ENCODE measurements at regions not wholly inside any gene's neighbourhood (a gene's known extent, or its start where the extent isn't known, plus 50 kb on each side); places are given as distances from the start of the nearest gene placed in this dataset.

DNA sequence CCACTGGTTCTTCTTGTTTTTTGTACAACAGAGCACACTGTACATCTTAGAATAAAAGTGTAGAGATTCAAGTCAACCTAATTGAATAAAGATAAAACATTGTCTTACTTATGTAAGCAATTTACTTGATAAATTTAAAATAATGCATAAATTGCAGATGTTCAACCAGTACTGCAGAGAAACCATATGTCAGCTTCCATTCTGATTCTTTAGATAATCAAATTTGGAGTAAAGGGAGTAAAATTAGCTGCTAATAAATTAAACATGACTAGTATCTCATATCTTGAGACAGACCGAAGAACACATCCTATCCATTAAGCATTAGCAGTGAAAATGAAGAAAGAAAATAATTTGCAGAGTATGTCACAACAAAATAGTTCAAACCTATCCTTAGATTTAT lies 261.2 kb downstream of the GASK1B start:
- Mint-ChIP-seq H3K9me3 (no peaks in the 10 kb centered on the region), H3K27ac (no peak overlapping the region), H3K36me3 (ENCODE audit: low read depth) (no peaks in the 10 kb centered on the region), H3K4me3 (no peak overlapping the region), H3K4me1 (ENCODE audit: low read depth) (no peaks in the 10 kb centered on the region), H3K27me3 (ENCODE audit: low read depth) (no peaks in the 10 kb centered on the region)
- no peak for DNase-seq
- intact Hi-C loops (cut with micrococcal nuclease): no loop called here
- CTCF ChIA-PET: interaction anchor here (0.6 kb wide), 1 partner anchor 1720 kb away, joined by 3 read pairs; no protein-coding TSS in a partner anchor

DNA sequence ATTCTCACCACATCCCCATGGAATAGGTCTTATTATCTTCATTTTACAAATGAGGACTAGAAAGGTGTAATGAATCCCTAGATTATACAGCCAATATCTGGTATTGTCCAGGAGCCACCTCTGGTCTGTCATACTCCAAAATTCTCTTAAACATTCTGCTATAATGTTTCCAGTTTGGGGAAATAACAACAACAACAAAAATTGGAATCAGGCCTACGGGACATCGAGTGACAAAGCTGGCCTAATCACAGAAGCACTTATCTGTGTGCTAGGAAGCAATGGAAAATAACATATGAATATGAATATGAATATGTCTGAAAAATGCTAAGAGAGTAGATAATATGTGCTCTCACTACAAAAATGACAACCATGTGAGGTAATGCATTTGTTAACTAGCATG lies 264.1 kb downstream of the GASK1B start:
- H3K4me1 Mint-ChIP-seq (ENCODE audit: low read depth): no peaks in the 10 kb centered on the region
- CTCF ChIA-PET: no interaction called here
- no peak for DNase-seq
- intact Hi-C loops (cut with micrococcal nuclease): no loop called here
- no peak overlapping the region for H3K4me3 Mint-ChIP-seq
- no peaks in the 10 kb centered on the region for H3K27me3 Mint-ChIP-seq (ENCODE audit: low read depth)
- H3K9me3 Mint-ChIP-seq: no peaks in the 10 kb centered on the region
- no peak overlapping the region for H3K27ac Mint-ChIP-seq
- no peaks in the 10 kb centered on the region for H3K36me3 Mint-ChIP-seq (ENCODE audit: low read depth)

DNA sequence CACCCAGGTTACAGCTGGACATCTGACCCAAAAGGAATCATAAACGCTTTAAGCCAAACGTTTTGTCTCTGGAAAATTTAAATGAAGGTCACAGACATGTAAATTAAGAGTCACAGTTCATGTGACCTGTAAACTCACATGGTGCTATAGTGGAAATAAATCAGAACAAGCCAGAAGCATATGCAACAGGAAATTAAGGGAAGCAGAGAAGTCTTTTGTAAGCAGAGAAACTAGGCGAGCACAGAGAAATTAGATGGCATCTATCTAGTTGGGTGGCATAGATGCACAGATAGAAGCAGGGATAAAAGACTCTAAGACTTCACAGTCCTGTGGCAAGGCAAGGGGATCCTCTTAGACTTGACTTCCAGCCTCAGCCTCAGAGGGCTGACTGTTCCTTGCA lies 264.8 kb downstream of the GASK1B start:
- DNase-seq: no peak
- H3K9me3 Mint-ChIP-seq: no peaks in the 10 kb centered on the region
- H3K27ac Mint-ChIP-seq: no peak overlapping the region
- intact Hi-C loops (cut with micrococcal nuclease): no loop called here
- H3K4me3 Mint-ChIP-seq: no peak overlapping the region
- no peaks in the 10 kb centered on the region for H3K36me3 Mint-ChIP-seq (ENCODE audit: low read depth)
- H3K4me1 Mint-ChIP-seq (ENCODE audit: low read depth): no peaks in the 10 kb centered on the region
- H3K27me3 Mint-ChIP-seq (ENCODE audit: low read depth): no peaks in the 10 kb centered on the region
- CTCF ChIA-PET: no interaction called here

DNA sequence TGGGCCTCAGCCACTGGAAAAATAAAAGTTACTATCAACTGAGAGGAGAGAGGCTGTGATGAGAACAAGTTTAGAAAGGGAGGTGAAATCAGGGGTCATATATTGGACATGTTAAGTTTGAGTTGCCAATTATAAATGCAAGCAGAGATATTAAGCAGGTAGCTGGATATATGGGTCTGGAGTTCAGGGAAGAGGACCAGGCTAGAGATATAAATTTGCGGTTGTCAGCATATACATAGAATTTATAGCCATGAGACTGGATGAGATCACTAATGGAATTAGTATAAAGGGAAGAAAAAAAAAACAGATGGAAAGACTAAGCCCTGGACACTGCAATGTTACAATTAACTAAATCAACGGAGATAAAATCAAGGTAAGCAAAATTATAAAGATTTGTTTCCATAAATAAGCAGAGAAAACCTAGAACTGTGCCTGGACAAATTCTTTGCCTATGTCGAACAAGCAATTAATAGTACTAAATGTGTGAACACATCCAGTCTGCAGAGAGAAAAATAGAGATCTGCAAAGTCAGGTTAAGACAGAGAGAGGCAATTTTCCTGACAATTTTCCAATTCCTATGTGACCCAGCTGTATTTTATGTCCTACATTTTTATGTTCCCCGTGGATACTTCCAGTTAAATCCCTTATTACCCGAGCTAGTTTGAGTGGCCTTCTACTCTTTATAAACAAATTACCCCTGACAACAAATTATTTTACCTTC lies 265.4 kb downstream of the GASK1B start:
- CTCF ChIA-PET: no interaction called here
- no peak for DNase-seq
- Mint-ChIP-seq H3K27ac (no peak overlapping the region), H3K4me3 (no peak overlapping the region), H3K4me1 (ENCODE audit: low read depth) (no peaks in the 10 kb centered on the region), H3K27me3 (ENCODE audit: low read depth) (no peaks in the 10 kb centered on the region), H3K36me3 (ENCODE audit: low read depth) (no peaks in the 10 kb centered on the region), H3K9me3 (no peaks in the 10 kb centered on the region)
- intact Hi-C loops (cut with micrococcal nuclease): no loop called here

DNA sequence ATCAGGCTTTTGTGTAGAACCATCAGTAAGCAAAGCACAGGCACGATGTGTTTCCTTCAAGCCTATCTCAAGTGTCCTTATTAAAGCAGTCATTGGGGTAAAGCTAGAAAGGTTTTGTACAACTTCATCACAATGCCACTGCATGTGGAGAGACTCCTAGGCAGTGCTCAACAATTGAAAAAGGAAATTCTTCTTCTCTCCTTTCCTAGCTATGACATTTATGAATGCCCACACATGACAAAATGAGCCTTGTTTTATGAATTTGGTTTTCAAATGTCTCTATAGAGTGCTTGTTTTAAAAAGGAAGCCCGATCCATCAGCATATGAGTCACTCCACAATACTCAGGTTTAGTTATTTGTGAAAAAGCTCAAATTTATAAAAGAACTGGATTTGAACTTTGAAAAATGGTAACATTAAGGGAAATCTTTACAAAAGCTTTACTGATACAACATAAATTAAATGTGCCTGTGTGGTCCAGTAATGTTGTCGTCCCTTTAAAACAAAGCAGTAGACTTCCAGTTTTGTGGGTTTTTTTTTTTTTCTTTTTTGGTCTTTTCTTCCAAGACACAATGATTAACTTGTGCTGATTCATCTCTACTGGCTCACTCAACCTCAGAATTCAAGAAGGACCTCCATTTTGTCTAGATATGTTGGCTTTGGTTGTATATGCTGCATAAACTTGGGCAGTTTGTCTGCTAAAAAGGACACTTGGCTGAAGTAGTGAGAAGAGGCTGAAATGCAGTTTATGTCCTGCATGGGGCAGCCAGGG lies 273.8 kb downstream of the GASK1B start:
- H3K27me3 Mint-ChIP-seq (ENCODE audit: low read depth): no peaks in the 10 kb centered on the region
- no peak overlapping the region for H3K27ac Mint-ChIP-seq
- H3K4me3 Mint-ChIP-seq: no peak overlapping the region
- no peaks in the 10 kb centered on the region for H3K36me3 Mint-ChIP-seq (ENCODE audit: low read depth)
- H3K4me1 Mint-ChIP-seq (ENCODE audit: low read depth): no peaks in the 10 kb centered on the region
- H3K9me3 Mint-ChIP-seq: peaks cover 1% of the 10 kb centered on the region
- intact Hi-C loops (cut with micrococcal nuclease): no loop called here
- CTCF ChIA-PET: no interaction called here
- no peak for DNase-seq

DNA sequence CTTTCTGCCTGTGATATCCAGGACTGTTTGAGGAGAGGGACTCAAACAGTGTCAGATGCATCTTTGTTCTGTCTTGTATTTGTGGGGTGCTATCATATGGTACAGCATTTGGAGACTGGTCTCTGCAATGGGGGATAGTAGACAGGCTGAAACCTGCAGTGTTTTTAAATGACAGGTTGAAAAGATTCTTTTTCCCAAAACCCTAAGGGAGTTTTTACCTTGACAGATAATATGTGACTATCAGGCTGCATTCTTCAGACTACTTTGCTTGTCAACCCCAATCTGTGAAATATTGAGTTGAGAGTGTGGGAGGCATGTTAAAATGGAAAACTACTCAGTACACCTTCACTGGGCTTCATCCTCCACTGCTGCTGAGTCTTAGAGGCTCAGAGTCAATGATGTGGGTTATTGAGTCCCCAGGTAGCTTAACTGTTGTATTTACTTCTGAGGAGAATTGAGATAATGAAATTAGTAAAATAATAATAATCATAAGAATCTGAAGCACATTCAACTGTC lies 274.9 kb downstream of the GASK1B start:
- Mint-ChIP-seq H3K27ac (no peak overlapping the region), H3K4me1 (ENCODE audit: low read depth) (no peaks in the 10 kb centered on the region), H3K9me3 (peaks cover 1% of the 10 kb centered on the region), H3K27me3 (ENCODE audit: low read depth) (no peaks in the 10 kb centered on the region), H3K4me3 (no peak overlapping the region), H3K36me3 (ENCODE audit: low read depth) (no peaks in the 10 kb centered on the region)
- intact Hi-C loops (cut with micrococcal nuclease): no loop called here
- CTCF ChIA-PET: no interaction called here
- DNase-seq: no peak

DNA sequence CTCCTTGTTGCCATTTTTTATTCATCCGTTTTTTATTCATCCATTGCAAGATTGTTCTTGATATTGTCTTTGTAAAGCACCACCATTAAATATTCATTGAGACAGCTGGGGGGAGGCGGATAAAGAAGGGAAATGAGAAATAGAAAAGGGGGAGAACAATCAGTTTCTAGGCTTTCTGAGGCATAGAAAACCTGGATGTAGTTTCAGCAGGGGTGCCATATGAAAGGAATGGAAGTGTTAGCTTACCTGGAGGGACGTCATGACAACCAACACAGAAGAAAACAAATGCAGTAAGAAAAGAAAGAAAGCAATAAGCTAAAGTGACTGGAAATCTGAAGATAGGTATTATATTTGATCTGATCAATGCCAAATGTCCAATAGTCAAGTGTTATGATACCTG lies 276.1 kb downstream of the GASK1B start:
- CTCF ChIA-PET: no interaction called here
- H3K4me3 Mint-ChIP-seq: no peak overlapping the region
- no peaks in the 10 kb centered on the region for H3K36me3 Mint-ChIP-seq (ENCODE audit: low read depth)
- H3K9me3 Mint-ChIP-seq: peaks cover 1% of the 10 kb centered on the region
- no peaks in the 10 kb centered on the region for H3K27me3 Mint-ChIP-seq (ENCODE audit: low read depth)
- H3K27ac Mint-ChIP-seq: no peak overlapping the region
- H3K4me1 Mint-ChIP-seq (ENCODE audit: low read depth): no peaks in the 10 kb centered on the region
- intact Hi-C loops (cut with micrococcal nuclease): no loop called here
- DNase-seq: no peak

DNA sequence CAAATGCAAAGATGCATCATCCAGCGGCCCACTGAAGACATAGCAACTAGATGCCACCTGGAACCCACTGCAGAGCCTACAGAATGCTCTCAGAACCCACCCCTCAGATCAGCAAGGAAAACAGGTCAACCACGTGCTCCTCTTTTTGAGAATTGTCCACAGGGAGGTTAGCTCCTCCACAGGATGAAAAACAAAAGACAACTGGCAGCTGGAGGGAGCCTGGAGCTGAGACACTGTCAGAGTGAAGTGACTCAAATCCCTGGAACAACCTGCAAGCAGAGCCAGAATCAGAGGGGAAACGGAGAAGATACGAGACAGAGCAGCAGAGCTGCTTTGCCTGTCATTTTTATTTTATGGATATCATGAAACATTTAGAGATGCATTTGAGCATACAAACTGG lies 277.6 kb downstream of the GASK1B start:
- no peaks in the 10 kb centered on the region for H3K27me3 Mint-ChIP-seq (ENCODE audit: low read depth)
- H3K4me3 Mint-ChIP-seq: no peak overlapping the region
- intact Hi-C loops (cut with micrococcal nuclease): no loop called here
- CTCF ChIA-PET: no interaction called here
- no peaks in the 10 kb centered on the region for H3K4me1 Mint-ChIP-seq (ENCODE audit: low read depth)
- no peak for DNase-seq
- no peaks in the 10 kb centered on the region for H3K9me3 Mint-ChIP-seq
- H3K36me3 Mint-ChIP-seq (ENCODE audit: low read depth): no peaks in the 10 kb centered on the region
- no peak overlapping the region for H3K27ac Mint-ChIP-seq

DNA sequence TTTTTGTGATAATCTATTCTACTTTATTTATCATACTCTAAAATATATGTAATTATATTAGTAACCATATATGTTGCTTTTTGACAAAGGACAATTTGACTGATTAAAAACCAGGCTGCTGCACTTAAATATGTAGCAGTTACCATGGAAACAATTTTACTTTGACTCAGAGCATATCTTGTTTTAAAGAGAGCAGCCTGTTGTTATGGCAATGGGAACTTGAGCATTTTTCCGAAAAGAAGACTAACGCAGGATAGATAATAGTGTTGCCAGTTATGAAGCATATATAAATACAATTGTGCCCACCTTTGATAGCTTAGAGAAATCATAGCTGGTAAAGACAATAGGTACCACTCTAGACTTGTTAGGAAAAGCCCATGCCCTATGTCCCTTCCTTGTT lies 283.0 kb downstream of the GASK1B start:
- intact Hi-C loops (cut with micrococcal nuclease): no loop called here
- H3K36me3 Mint-ChIP-seq (ENCODE audit: low read depth): no peaks in the 10 kb centered on the region
- H3K4me3 Mint-ChIP-seq: no peak overlapping the region
- H3K4me1 Mint-ChIP-seq (ENCODE audit: low read depth): no peaks in the 10 kb centered on the region
- CTCF ChIA-PET: no interaction called here
- no peaks in the 10 kb centered on the region for H3K27me3 Mint-ChIP-seq (ENCODE audit: low read depth)
- no peak for DNase-seq
- no peak overlapping the region for H3K27ac Mint-ChIP-seq
- no peaks in the 10 kb centered on the region for H3K9me3 Mint-ChIP-seq

DNA sequence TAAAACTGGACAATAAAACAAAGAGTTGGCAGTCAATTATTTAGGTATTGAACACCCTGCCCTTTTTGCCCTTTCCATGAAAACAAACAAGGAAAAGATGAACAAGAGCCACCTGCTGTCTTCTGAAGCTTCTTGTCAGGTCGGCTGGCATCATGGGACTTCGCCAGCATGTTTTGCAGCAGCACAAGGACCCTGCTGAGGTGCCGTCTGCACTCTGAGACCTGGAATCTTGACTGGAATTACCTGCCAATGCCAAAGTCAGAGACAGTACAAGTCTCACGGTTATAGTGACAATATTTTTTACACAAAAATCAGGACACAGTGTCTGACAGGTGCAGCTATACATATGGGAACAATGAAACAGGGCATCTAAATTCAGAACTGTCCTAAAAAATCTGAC lies 284.5 kb downstream of the GASK1B start:
- no peak overlapping the region for H3K27ac Mint-ChIP-seq
- H3K4me1 Mint-ChIP-seq (ENCODE audit: low read depth): no peaks in the 10 kb centered on the region
- DNase-seq: no peak
- no peaks in the 10 kb centered on the region for H3K9me3 Mint-ChIP-seq
- no peaks in the 10 kb centered on the region for H3K27me3 Mint-ChIP-seq (ENCODE audit: low read depth)
- no peaks in the 10 kb centered on the region for H3K36me3 Mint-ChIP-seq (ENCODE audit: low read depth)
- H3K4me3 Mint-ChIP-seq: no peak overlapping the region
- CTCF ChIA-PET: no interaction called here
- intact Hi-C loops (cut with micrococcal nuclease): no loop called here

DNA sequence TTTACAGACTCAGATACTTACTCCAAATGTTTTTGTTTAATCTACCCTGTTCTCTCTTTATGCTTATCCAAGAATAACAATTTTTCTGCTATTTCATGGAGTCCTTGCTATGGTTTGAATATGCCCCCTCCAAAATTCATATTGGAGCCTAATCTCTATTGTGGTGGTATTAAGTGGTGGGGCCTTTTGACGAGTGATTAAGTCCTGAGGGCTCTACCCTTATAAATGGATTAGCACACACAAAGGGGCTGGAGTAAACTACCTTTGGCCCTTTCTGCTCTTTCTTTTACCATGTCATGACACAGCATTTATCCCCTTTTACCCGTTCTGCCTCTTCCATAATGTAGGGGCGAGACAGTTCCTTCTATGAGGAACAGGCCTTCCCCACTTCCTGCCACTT lies 285.5 kb downstream of the GASK1B start:
- H3K4me1 Mint-ChIP-seq (ENCODE audit: low read depth): no peaks in the 10 kb centered on the region
- no peak overlapping the region for H3K27ac Mint-ChIP-seq
- H3K4me3 Mint-ChIP-seq: no peak overlapping the region
- H3K27me3 Mint-ChIP-seq (ENCODE audit: low read depth): no peaks in the 10 kb centered on the region
- no peaks in the 10 kb centered on the region for H3K36me3 Mint-ChIP-seq (ENCODE audit: low read depth)
- H3K9me3 Mint-ChIP-seq: no peaks in the 10 kb centered on the region
- intact Hi-C loops (cut with micrococcal nuclease): no loop called here
- no peak for DNase-seq
- CTCF ChIA-PET: no interaction called here

DNA sequence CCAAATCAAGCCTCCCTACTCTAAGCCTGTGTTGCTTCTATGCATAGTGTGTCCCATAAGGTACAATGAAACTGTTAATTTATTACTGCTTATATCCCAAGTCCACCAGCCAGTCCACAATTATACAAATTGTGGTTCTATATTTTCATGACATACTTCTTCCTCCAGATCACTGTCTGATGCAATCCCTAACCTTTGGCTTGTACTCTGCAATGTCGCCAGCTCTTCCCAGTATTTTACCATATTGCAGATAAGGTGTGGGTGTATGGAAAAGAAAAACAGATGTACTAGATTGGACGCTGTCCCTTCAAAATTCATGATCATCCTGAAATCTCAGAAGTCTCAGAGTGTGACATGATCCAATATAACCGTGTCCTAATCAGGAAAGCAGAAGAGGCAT lies 286.2 kb downstream of the GASK1B start:
- Mint-ChIP-seq H3K4me3 (no peak overlapping the region), H3K27ac (no peak overlapping the region), H3K27me3 (ENCODE audit: low read depth) (no peaks in the 10 kb centered on the region), H3K36me3 (ENCODE audit: low read depth) (no peaks in the 10 kb centered on the region), H3K4me1 (ENCODE audit: low read depth) (no peaks in the 10 kb centered on the region), H3K9me3 (no peaks in the 10 kb centered on the region)
- CTCF ChIA-PET: no interaction called here
- intact Hi-C loops (cut with micrococcal nuclease): no loop called here
- DNase-seq: no peak

DNA sequence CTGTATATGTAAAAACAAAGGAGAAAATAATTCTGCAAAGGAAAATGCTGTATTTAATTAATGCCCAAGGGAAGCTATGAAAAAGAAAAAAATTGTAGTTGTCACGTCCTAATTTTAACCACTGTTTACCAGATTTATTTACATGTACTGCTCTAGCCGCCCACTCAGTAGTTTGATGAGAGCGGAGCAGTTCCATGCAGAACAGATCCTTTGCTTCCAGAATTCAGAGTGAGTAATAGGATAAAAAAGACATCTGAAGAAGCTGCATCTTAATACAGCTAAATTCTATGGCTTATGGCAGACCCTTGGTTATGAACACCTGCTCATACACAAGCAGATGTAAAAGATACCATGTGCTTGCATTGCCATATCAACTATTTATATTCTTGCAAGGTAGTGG lies 287.0 kb downstream of the GASK1B start:
- no peak for DNase-seq
- H3K9me3 Mint-ChIP-seq: no peaks in the 10 kb centered on the region
- no peak overlapping the region for H3K4me3 Mint-ChIP-seq
- H3K27me3 Mint-ChIP-seq (ENCODE audit: low read depth): no peaks in the 10 kb centered on the region
- CTCF ChIA-PET: interaction anchor here (0.6 kb wide), 2 partner anchors 78 to 93 kb away, joined by 3 read pairs; no protein-coding TSS in a partner anchor
- intact Hi-C loops (cut with micrococcal nuclease): no loop called here
- H3K27ac Mint-ChIP-seq: no peak overlapping the region
- no peaks in the 10 kb centered on the region for H3K36me3 Mint-ChIP-seq (ENCODE audit: low read depth)
- H3K4me1 Mint-ChIP-seq (ENCODE audit: low read depth): no peaks in the 10 kb centered on the region

Measured in activated naive CD4-positive, alpha-beta T cell treated with anti-CD3 and anti-CD28 coated beads for 36 hours (primary cell).